Stimulated activated effector memory CD8-positive, alpha-beta T cell treated with anti-CD3 and anti-CD28 coated beads, Interleukin-12 subunit alpha, Interleukin-12 subunit beta, amount 100 ng/mL, for 72 hours (primary cell): ENCODE measurements at regions not wholly inside any gene's neighbourhood (a gene's known extent, or its start where the extent isn't known, plus 50 kb on each side); places are given as distances from the start of the nearest gene placed in this dataset.

Experiments
- ATAC-seq: fragments of 150-1000 bp; cut with Tn5 transposase; 2 replicates; pipeline ENCODE4 v1.10.0; 2021
- DNase-seq, 2 donors: peaks; one replicate each; pipeline ENCODE4 v3.0.0; 2021 to 2022; ENCODE audit warnings: low spot score in 2 of 2
- H3K27ac Mint-ChIP-seq: one replicate; pipeline ENCODE4 v1.8.0; 2022; ENCODE audit warnings: mild to moderate bottlenecking, mixed read lengths
- H3K36me3 Mint-ChIP-seq: one replicate; pipeline ENCODE4 v1.8.0; 2022; ENCODE audit warnings: mild to moderate bottlenecking, mixed read lengths
- H3K4me1 Mint-ChIP-seq: one replicate; pipeline ENCODE4 v1.8.0; 2022; ENCODE audit warnings: mixed read lengths
- H3K4me3 Mint-ChIP-seq: one replicate; pipeline ENCODE4 v1.8.0; 2022; ENCODE audit warnings: mild to moderate bottlenecking, mixed read lengths
- H3K9me3 Mint-ChIP-seq: one replicate; pipeline ENCODE4 v1.8.0; 2022; ENCODE audit warnings: mixed read lengths

- DNase-seq (no peak), ATAC-seq (no peak)
- Mint-ChIP-seq H3K9me3 (no peaks in the 10 kb centered on the region), H3K27ac (no peak overlapping the region), H3K4me1 (no peaks in the 10 kb centered on the region), H3K36me3 (no peaks in the 10 kb centered on the region), H3K4me3 (no peak overlapping the region)
Observed at GRCh38 chr20:52921340-52921739, 50.8 kb upstream of the TSHZ2 start.

GRCh38 chr20:52918311-52918710 is 53.8 kb upstream of the TSHZ2 start:
- ATAC-seq, result no peak
- H3K9me3 Mint-ChIP-seq, result no peaks in the 10 kb centered on the region
- H3K36me3 Mint-ChIP-seq, result no peaks in the 10 kb centered on the region
- no peak for DNase-seq
- no peak overlapping the region for H3K4me3 Mint-ChIP-seq
- H3K27ac Mint-ChIP-seq, result no peak overlapping the region
- no peaks in the 10 kb centered on the region for H3K4me1 Mint-ChIP-seq

GRCh38 chr20:52915564-52915963 is 56.6 kb upstream of the TSHZ2 start:
- no peaks in the 10 kb centered on the region for H3K36me3 Mint-ChIP-seq
- H3K27ac Mint-ChIP-seq, result no peak overlapping the region
- H3K4me3 Mint-ChIP-seq, result no peak overlapping the region
- no peaks in the 10 kb centered on the region for H3K4me1 Mint-ChIP-seq
- no peaks in the 10 kb centered on the region for H3K9me3 Mint-ChIP-seq
- DNase-seq, result no peak
- no peak for ATAC-seq

GRCh38 chr20:52914870-52915269 is 57.3 kb upstream of the TSHZ2 start:
- no peak for ATAC-seq
- no peaks in the 10 kb centered on the region for H3K36me3 Mint-ChIP-seq
- H3K4me1 Mint-ChIP-seq, result no peaks in the 10 kb centered on the region

GRCh38 chr20:52913650-52914387 is 58.3 kb upstream of the TSHZ2 start:
- DNase-seq, result no peak
- H3K9me3 Mint-ChIP-seq, result no peaks in the 10 kb centered on the region
- no peaks in the 10 kb centered on the region for H3K36me3 Mint-ChIP-seq
- H3K4me3 Mint-ChIP-seq, result no peak overlapping the region
- no peaks in the 10 kb centered on the region for H3K4me1 Mint-ChIP-seq
- no peak for ATAC-seq
- no peak overlapping the region for H3K27ac Mint-ChIP-seq

More at GRCh38 chr20:52914870-52915269, 57.3 kb upstream of the TSHZ2 start:
- no peak for DNase-seq
- Mint-ChIP-seq H3K27ac (no peak overlapping the region), H3K4me3 (no peak overlapping the region), H3K9me3 (no peaks in the 10 kb centered on the region)

GRCh38 chr20:52905241-52905994 is 66.7 kb upstream of the TSHZ2 start:
- DNase-seq (no peak), ATAC-seq (no peak)
- no peak overlapping the region for H3K4me3 Mint-ChIP-seq
- H3K27ac Mint-ChIP-seq, result no peak overlapping the region
- no peaks in the 10 kb centered on the region for H3K4me1 Mint-ChIP-seq
- no peaks in the 10 kb centered on the region for H3K36me3 Mint-ChIP-seq
- no peaks in the 10 kb centered on the region for H3K9me3 Mint-ChIP-seq

GRCh38 chr20:52904837-52905236 is 67.3 kb upstream of the TSHZ2 start:
- no peaks in the 10 kb centered on the region for H3K36me3 Mint-ChIP-seq
- H3K4me3 Mint-ChIP-seq, result no peak overlapping the region
- no peak for DNase-seq
- no peak overlapping the region for H3K27ac Mint-ChIP-seq
- ATAC-seq, result no peak
- no peaks in the 10 kb centered on the region for H3K4me1 Mint-ChIP-seq
- H3K9me3 Mint-ChIP-seq, result no peaks in the 10 kb centered on the region

GRCh38 chr20:52899041-52899608 is 73.0 kb upstream of the TSHZ2 start:
- no peaks in the 10 kb centered on the region for H3K9me3 Mint-ChIP-seq
- DNase-seq (no peak), ATAC-seq (no peak)
- H3K4me1 Mint-ChIP-seq, result peaks cover 6% of the 10 kb centered on the region
- H3K36me3 Mint-ChIP-seq, result no peaks in the 10 kb centered on the region
- no peak overlapping the region for H3K4me3 Mint-ChIP-seq
- no peak overlapping the region for H3K27ac Mint-ChIP-seq

- H3K9me3 Mint-ChIP-seq, result no peaks in the 10 kb centered on the region
- peaks cover 6% of the 10 kb centered on the region for H3K4me1 Mint-ChIP-seq
- no peaks in the 10 kb centered on the region for H3K36me3 Mint-ChIP-seq
- DNase-seq (no peak), ATAC-seq (no peak)
- no peak overlapping the region for H3K27ac Mint-ChIP-seq
- no peak overlapping the region for H3K4me3 Mint-ChIP-seq
Observed at GRCh38 chr20:52896348-52896747, 75.8 kb upstream of the TSHZ2 start.

- no peak overlapping the region for H3K4me3 Mint-ChIP-seq
- ATAC-seq, result no peak
- no peak for DNase-seq
- H3K4me1 Mint-ChIP-seq, result peaks cover 6% of the 10 kb centered on the region
- no peaks in the 10 kb centered on the region for H3K9me3 Mint-ChIP-seq
- no peaks in the 10 kb centered on the region for H3K36me3 Mint-ChIP-seq
- H3K27ac Mint-ChIP-seq, result no peak overlapping the region
Observed at GRCh38 chr20:52895701-52896100, 76.5 kb upstream of the TSHZ2 start.

- no peak overlapping the region for H3K4me3 Mint-ChIP-seq
- no peak for ATAC-seq
Observed at GRCh38 chr20:52895235-52895634, 76.9 kb upstream of the TSHZ2 start.

GRCh38 chr20:52893498-52893897 is 78.7 kb upstream of the TSHZ2 start:
- ATAC-seq, result no peak
- Mint-ChIP-seq H3K9me3 (no peaks in the 10 kb centered on the region), H3K4me3 (no peak overlapping the region)

More at GRCh38 chr20:52895235-52895634, 76.9 kb upstream of the TSHZ2 start:
- Mint-ChIP-seq H3K4me1 (peaks cover 6% of the 10 kb centered on the region), H3K27ac (no peak overlapping the region), H3K36me3 (no peaks in the 10 kb centered on the region), H3K9me3 (no peaks in the 10 kb centered on the region)
- DNase-seq, result no peak

GRCh38 chr20:52892023-52892422 is 80.1 kb upstream of the TSHZ2 start:
- no peak overlapping the region for H3K4me3 Mint-ChIP-seq
- no peak overlapping the region for H3K27ac Mint-ChIP-seq
- H3K9me3 Mint-ChIP-seq, result no peaks in the 10 kb centered on the region
- ATAC-seq, result no peak
- DNase-seq, result no peak
- H3K36me3 Mint-ChIP-seq, result no peaks in the 10 kb centered on the region
- H3K4me1 Mint-ChIP-seq, result peaks cover 6% of the 10 kb centered on the region

More at GRCh38 chr20:52893498-52893897, 78.7 kb upstream of the TSHZ2 start:
- no peaks in the 10 kb centered on the region for H3K36me3 Mint-ChIP-seq
- no peak overlapping the region for H3K27ac Mint-ChIP-seq
- DNase-seq, result no peak
- peaks cover 6% of the 10 kb centered on the region for H3K4me1 Mint-ChIP-seq

- Mint-ChIP-seq H3K27ac (no peak overlapping the region), H3K36me3 (no peaks in the 10 kb centered on the region), H3K4me3 (no peak overlapping the region), H3K4me1 (no peaks in the 10 kb centered on the region), H3K9me3 (no peaks in the 10 kb centered on the region)
- ATAC-seq (no peak), DNase-seq (no peak)
Observed at GRCh38 chr20:52890130-52890529, 82.0 kb upstream of the TSHZ2 start.

GRCh38 chr20:52889225-52889624 is 82.9 kb upstream of the TSHZ2 start:
- no peaks in the 10 kb centered on the region for H3K9me3 Mint-ChIP-seq
- H3K4me3 Mint-ChIP-seq, result no peak overlapping the region
- H3K27ac Mint-ChIP-seq, result no peak overlapping the region
- H3K4me1 Mint-ChIP-seq, result no peaks in the 10 kb centered on the region
- DNase-seq (no peak), ATAC-seq (no peak)
- no peaks in the 10 kb centered on the region for H3K36me3 Mint-ChIP-seq

- no peak for DNase-seq
- Mint-ChIP-seq H3K36me3 (no peaks in the 10 kb centered on the region), H3K4me1 (no peaks in the 10 kb centered on the region), H3K9me3 (no peaks in the 10 kb centered on the region), H3K27ac (no peak overlapping the region), H3K4me3 (no peak overlapping the region)
- ATAC-seq, result no peak
Observed at GRCh38 chr20:52888096-52888495, 84.1 kb upstream of the TSHZ2 start.
